Gastrocnemius medialis (tissue), 4 donors: ENCODE measurements at regions not wholly inside any gene's neighbourhood (a gene's known extent, or its start where the extent isn't known, plus 50 kb on each side); places are given as distances from the start of the nearest gene placed in this dataset.

Experiments used
- ATAC-seq, 2 donors: fragments of 150-250 bp; one replicate each; pipeline ENCODE4 v1.9.1; 2016
- DNase-seq, 2 donors: peaks; one replicate each; pipeline ENCODE4 v3.0.0-alpha.2; 2019
- H3K27ac ChIP-seq, 4 donors: fragments of 200-600 bp; sonication (generic); 1 replicate in 1 of 4; 2 replicates in 3 of 4; pipeline ENCODE4 v1.5.1; 2016 to 2018; ENCODE audit warnings: mild to moderate bottlenecking in 2 of 4, moderate library complexity in 1 of 4
- H3K27me3 ChIP-seq, 3 donors: fragments of 200-600 bp; sonication (generic) in 2 of 3; 1 replicate in 1 of 3; 2 replicates in 2 of 3; pipeline versions ENCODE4 v1.5.1 to v1.6.0; 2016 to 2019; ENCODE audit warnings: mild to moderate bottlenecking in 1 of 3, moderate library complexity in 1 of 3
- H3K36me3 ChIP-seq, 2 donors: fragments of 200-600 bp; sonication (generic) in 1 of 2; one replicate each; pipeline ENCODE4 v1.5.1; 2017 to 2018
- H3K4me1 ChIP-seq, 2 donors: fragments of 200-600 bp; sonication (generic) in 1 of 2; one replicate each; pipeline ENCODE4 v1.5.1; 2016 to 2017; ENCODE audit warnings: mild to moderate bottlenecking in 2 of 2
- H3K4me3 ChIP-seq, 4 donors: fragments of 200-600 bp; sonication (generic) in 3 of 4; 1 replicate in 1 of 4; 2 replicates in 3 of 4; pipeline ENCODE4 v1.5.1; 2016 to 2019; ENCODE audit warnings: mild to moderate bottlenecking in 2 of 4
- H3K9me3 ChIP-seq, 3 donors: fragments of 200-600 bp; sonication (generic) in 2 of 3; 1 replicate in 1 of 3; 2 replicates in 2 of 3; pipeline ENCODE4 v1.5.1; 2016 to 2019
- POLR2A ChIP-seq, 2 donors: fragments of 450-650 bp; IDR thresholded peaks; one replicate each; pipeline ENCODE4 v1.6.1; 2017; ENCODE audit warnings: antibody characterized with exemption in 2 of 2, mild to moderate bottlenecking in 2 of 2, moderate library complexity in 2 of 2
- in situ Hi-C, 4 donors: fragments of 200-750 bp; cut with MboI; loops; one replicate each; pipeline versions ENCODE4 v1.15.0 to v1.8.0; 2017; ENCODE audit warnings: low sequenced_read_pairs in 4 of 4
- intact Hi-C: fragments of 100-400 bp; cut with DNase I; formaldehyde crosslinking; loops from one replicate; pipeline ENCODE4 v1.15.1; 2023; ENCODE audit warnings: low total_unique reads
- TF ChIP-seq, protein P1 (sequence below), 5 experiments: fragments of 450-650 bp in 3 of 5; fragments of 200-600 bp in 2 of 5; sonication (generic) in 2 of 5; IDR thresholded peaks in 4 of 5; conservative IDR thresholded peaks in 1 of 5; 1 replicate in 4 of 5; 2 replicates in 1 of 5; pipeline ENCODE4 v1.5.1; 2016 to 2019; ENCODE audit warnings: antibody characterized with exemption in 5 of 5, mild to moderate bottlenecking in 3 of 5, moderate library complexity in 3 of 5

DNA sequence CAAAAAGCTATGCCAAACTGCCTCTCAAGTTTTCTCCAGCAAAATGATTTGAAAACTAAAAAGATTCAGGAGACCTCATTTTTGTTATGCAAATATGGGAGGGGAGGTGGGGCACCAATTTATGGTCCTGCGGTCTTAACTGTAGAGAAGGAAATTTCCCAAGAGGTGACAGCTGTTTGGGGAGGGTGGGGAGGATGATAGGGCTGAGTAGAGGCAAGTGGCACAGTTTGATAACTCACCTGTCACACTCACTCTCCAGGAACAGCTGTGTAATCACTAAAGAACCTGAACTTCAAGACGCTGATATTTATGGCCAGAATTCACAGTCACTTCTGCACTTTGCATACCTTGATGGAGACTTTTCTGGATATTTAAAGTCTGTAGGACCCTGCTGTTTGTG, 232.9 kb upstream of the STARD13 start:
- H3K27me3 ChIP-seq, result no peaks in the 10 kb centered on the region
- no peak overlapping the region for H3K4me3 ChIP-seq
- H3K27ac ChIP-seq, result no peak overlapping the region
- ATAC-seq (no peak), DNase-seq (no peak)
- TF ChIP-seq, protein P1, sequence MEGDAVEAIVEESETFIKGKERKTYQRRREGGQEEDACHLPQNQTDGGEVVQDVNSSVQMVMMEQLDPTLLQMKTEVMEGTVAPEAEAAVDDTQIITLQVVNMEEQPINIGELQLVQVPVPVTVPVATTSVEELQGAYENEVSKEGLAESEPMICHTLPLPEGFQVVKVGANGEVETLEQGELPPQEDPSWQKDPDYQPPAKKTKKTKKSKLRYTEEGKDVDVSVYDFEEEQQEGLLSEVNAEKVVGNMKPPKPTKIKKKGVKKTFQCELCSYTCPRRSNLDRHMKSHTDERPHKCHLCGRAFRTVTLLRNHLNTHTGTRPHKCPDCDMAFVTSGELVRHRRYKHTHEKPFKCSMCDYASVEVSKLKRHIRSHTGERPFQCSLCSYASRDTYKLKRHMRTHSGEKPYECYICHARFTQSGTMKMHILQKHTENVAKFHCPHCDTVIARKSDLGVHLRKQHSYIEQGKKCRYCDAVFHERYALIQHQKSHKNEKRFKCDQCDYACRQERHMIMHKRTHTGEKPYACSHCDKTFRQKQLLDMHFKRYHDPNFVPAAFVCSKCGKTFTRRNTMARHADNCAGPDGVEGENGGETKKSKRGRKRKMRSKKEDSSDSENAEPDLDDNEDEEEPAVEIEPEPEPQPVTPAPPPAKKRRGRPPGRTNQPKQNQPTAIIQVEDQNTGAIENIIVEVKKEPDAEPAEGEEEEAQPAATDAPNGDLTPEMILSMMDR (IDR thresholded peaks at IDR 0.05 in 4 of 5, conservative IDR thresholded peaks at IDR 0.05 in 1 of 5), result no peak
- no peak for TF ChIP-seq POLR2A (IDR thresholded peaks at IDR 0.05)
- no peaks in the 10 kb centered on the region for H3K9me3 ChIP-seq
- H3K36me3 ChIP-seq, result no peaks in the 10 kb centered on the region
- in situ Hi-C loops, result no loop called here
- no peaks in the 10 kb centered on the region for H3K4me1 ChIP-seq
- intact Hi-C loops, result no loop called here

DNA sequence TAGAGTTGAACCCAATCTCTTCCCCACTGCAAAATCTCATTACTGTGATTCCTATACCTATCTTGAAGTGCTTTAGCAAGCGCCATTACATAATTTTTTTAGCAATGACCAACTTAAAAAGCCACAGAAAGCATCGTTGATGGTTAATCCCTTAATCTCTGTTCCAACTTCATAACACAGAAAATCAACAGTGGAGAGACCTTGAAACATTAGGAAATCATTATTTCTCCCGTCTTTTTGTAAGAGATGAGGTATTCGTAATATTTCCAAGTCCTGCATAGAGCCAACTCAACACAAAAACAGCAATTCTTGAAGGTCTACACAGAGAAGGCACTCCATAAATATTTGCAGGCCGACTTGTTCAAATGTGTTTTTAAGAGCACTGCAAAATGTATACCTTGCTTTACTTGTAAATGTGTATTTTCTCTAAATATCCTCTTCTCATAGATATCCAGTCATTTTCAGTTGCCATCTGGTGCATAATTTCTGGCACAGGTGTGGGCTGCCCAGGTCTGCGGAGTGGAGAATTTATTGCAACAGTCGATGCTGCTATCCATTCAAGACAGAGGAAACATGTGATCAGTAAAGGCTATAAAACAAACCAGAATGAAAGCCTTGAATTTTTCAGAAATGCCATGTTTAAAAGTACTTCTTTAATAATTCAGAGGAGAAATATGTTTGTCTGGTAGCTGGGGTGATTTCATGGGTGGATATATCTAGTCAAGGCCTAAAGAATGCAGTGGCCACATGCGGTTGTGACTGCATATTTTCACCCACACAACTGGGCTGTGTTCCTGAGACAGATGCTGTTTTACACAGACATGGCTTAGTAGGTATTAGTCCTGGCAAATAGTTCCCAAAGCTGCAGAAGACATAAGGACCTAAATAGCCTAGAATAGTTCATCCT, 234.3 kb upstream of the STARD13 start:
- Histone ChIP-seq H3K27me3 (no peaks in the 10 kb centered on the region), H3K4me1 (no peaks in the 10 kb centered on the region), H3K4me3 (no peak overlapping the region), H3K27ac (no peak overlapping the region), H3K36me3 (no peaks in the 10 kb centered on the region), H3K9me3 (no peaks in the 10 kb centered on the region)
- no peak for TF ChIP-seq POLR2A (IDR thresholded peaks at IDR 0.05)
- TF ChIP-seq, protein P1 (IDR thresholded peaks at IDR 0.05 in 4 of 5, conservative IDR thresholded peaks at IDR 0.05 in 1 of 5), result no peak
- in situ Hi-C loops, result no loop called here
- intact Hi-C loops, result no loop called here
- DNase-seq (no peak), ATAC-seq (no peak)

DNA sequence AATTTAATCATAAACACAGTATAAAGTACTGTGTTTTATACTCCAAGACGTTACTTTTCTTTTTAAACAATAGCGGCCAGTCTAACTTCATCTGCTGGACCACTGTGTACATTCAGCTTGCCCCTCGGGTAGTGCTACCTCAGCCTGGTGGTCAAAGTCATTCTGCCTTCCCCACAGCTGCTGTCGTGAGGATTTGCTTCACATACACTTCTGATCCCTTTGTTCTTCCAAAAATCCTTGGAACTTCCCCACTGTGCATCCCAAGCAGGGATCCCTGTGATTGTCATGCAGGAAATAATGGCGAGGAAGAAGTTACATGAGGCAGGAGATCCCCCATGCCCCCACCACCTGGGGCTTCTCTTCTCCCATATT, 234.9 kb upstream of the STARD13 start:
- H3K27me3 ChIP-seq, result no peaks in the 10 kb centered on the region
- no peak overlapping the region for H3K4me3 ChIP-seq
- intact Hi-C loops (no loop called here), in situ Hi-C loops (no loop called here)
- no peak for DNase-seq
- ATAC-seq, result no peak
- no peak for TF ChIP-seq POLR2A (IDR thresholded peaks at IDR 0.05)
- TF ChIP-seq, protein P1 (IDR thresholded peaks at IDR 0.05 in 4 of 5, conservative IDR thresholded peaks at IDR 0.05 in 1 of 5), result no peak
- H3K9me3 ChIP-seq, result no peaks in the 10 kb centered on the region
- H3K27ac ChIP-seq, result no peak overlapping the region
- no peaks in the 10 kb centered on the region for H3K4me1 ChIP-seq
- H3K36me3 ChIP-seq, result no peaks in the 10 kb centered on the region

DNA sequence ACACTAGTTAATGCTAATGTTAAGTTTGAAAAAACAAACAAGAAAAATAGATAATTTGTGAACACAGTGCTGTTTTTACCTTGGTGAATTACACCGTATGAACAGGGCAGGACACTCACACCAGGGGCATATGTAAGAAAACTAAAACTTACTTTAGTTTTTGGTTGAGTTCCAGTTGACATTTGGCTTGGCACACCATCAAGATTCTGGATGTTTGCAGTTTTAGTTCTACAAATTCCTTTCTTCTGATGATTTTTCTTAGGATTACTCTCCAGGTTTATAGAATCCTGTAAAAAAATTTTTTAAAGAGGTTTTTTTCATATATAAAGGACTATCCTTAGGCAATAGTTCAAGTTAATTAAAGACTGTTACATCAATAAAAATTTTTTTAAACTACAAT, 238.5 kb upstream of the STARD13 start:
- no peak for DNase-seq
- no peak overlapping the region for H3K27ac ChIP-seq
- no peaks in the 10 kb centered on the region for H3K36me3 ChIP-seq
- H3K27me3 ChIP-seq, result no peaks in the 10 kb centered on the region
- ATAC-seq, result no peak
- H3K4me3 ChIP-seq, result no peak overlapping the region
- TF ChIP-seq, protein P1 (IDR thresholded peaks at IDR 0.05 in 4 of 5, conservative IDR thresholded peaks at IDR 0.05 in 1 of 5), result no peak
- TF ChIP-seq POLR2A (IDR thresholded peaks at IDR 0.05), result no peak
- in situ Hi-C loops (no loop called here), intact Hi-C loops (no loop called here)
- H3K4me1 ChIP-seq, result no peaks in the 10 kb centered on the region
- H3K9me3 ChIP-seq, result no peaks in the 10 kb centered on the region
